Activated naive CD8-positive, alpha-beta T cell treated with anti-CD3 and anti-CD28 coated beads for 36 hours (primary cell): ENCODE measurements at regions not wholly inside any gene's neighbourhood (a gene's known extent, or its start where the extent isn't known, plus 50 kb on each side); places are given as distances from the start of the nearest gene placed in this dataset.

Source experiments
- DNase-seq: peaks from one replicate; pipeline ENCODE4 v3.0.0; 2021
- H3K27ac Mint-ChIP-seq: one replicate; pipeline ENCODE4 v1.8.0; 2022; ENCODE audit warnings: mild to moderate bottlenecking, moderate library complexity, mixed read lengths
- H3K27me3 Mint-ChIP-seq: one replicate; pipeline ENCODE4 v1.8.0; 2022; ENCODE audit warnings: mild to moderate bottlenecking, mixed read lengths
- H3K36me3 Mint-ChIP-seq: one replicate; pipeline ENCODE4 v1.8.0; 2021; ENCODE audit warnings: mild to moderate bottlenecking, mixed read lengths
- H3K4me1 Mint-ChIP-seq: one replicate; pipeline ENCODE4 v1.8.0; 2021; ENCODE audit warnings: mixed read lengths
- H3K4me3 Mint-ChIP-seq: one replicate; pipeline ENCODE4 v1.8.0; 2022; ENCODE audit warnings: mild to moderate bottlenecking, moderate library complexity, mixed read lengths
- H3K9me3 Mint-ChIP-seq: one replicate; pipeline ENCODE4 v1.8.0; 2022; ENCODE audit warnings: mixed read lengths

GRCh38 chr11:80023386-80023785 lies 582.6 kb upstream of the TENM4 start:
- no peak overlapping the region for H3K27ac Mint-ChIP-seq
- no peaks in the 10 kb centered on the region for H3K27me3 Mint-ChIP-seq
- DNase-seq = no peak
- no peak overlapping the region for H3K4me3 Mint-ChIP-seq
- H3K9me3 Mint-ChIP-seq = no peaks in the 10 kb centered on the region
- no peaks in the 10 kb centered on the region for H3K4me1 Mint-ChIP-seq
- no peaks in the 10 kb centered on the region for H3K36me3 Mint-ChIP-seq

GRCh38 chr11:80010536-80010935 lies 569.7 kb upstream of the TENM4 start:
- Mint-ChIP-seq H3K4me1 (no peaks in the 10 kb centered on the region), H3K27me3 (no peaks in the 10 kb centered on the region), H3K36me3 (no peaks in the 10 kb centered on the region), H3K9me3 (no peaks in the 10 kb centered on the region), H3K27ac (no peak overlapping the region), H3K4me3 (no peak overlapping the region)
- no peak for DNase-seq

GRCh38 chr11:80009081-80009480 lies 568.3 kb upstream of the TENM4 start:
- H3K4me3 Mint-ChIP-seq = no peak overlapping the region

GRCh38 chr11:80007616-80008015 lies 566.8 kb upstream of the TENM4 start:
- H3K27ac Mint-ChIP-seq = no peak overlapping the region
- no peak for DNase-seq
- peaks cover 2% of the 10 kb centered on the region for H3K9me3 Mint-ChIP-seq
- H3K4me3 Mint-ChIP-seq = no peak overlapping the region
- no peaks in the 10 kb centered on the region for H3K27me3 Mint-ChIP-seq
- no peaks in the 10 kb centered on the region for H3K36me3 Mint-ChIP-seq
- H3K4me1 Mint-ChIP-seq = no peaks in the 10 kb centered on the region

More at GRCh38 chr11:80009081-80009480, 568.3 kb upstream of the TENM4 start:
- Mint-ChIP-seq H3K36me3 (no peaks in the 10 kb centered on the region), H3K27ac (no peak overlapping the region), H3K27me3 (no peaks in the 10 kb centered on the region), H3K9me3 (no peaks in the 10 kb centered on the region), H3K4me1 (no peaks in the 10 kb centered on the region)
- no peak for DNase-seq

GRCh38 chr11:79990141-79990540 lies 549.3 kb upstream of the TENM4 start:
- no peak overlapping the region for H3K4me3 Mint-ChIP-seq
- H3K9me3 Mint-ChIP-seq = no peaks in the 10 kb centered on the region
- H3K27ac Mint-ChIP-seq = no peak overlapping the region
- DNase-seq = no peak
- H3K4me1 Mint-ChIP-seq = no peaks in the 10 kb centered on the region
- H3K27me3 Mint-ChIP-seq = no peaks in the 10 kb centered on the region
- no peaks in the 10 kb centered on the region for H3K36me3 Mint-ChIP-seq

- H3K9me3 Mint-ChIP-seq = no peaks in the 10 kb centered on the region
- no peak overlapping the region for H3K4me3 Mint-ChIP-seq
- H3K36me3 Mint-ChIP-seq = no peaks in the 10 kb centered on the region
- DNase-seq = no peak
- no peaks in the 10 kb centered on the region for H3K27me3 Mint-ChIP-seq
- H3K4me1 Mint-ChIP-seq = no peaks in the 10 kb centered on the region
- H3K27ac Mint-ChIP-seq = no peak overlapping the region
Measured at GRCh38 chr11:79982185-79982584, 541.4 kb upstream of the TENM4 start.

GRCh38 chr11:79980916-79981315 lies 540.1 kb upstream of the TENM4 start:
- DNase-seq = no peak
- Mint-ChIP-seq H3K9me3 (no peaks in the 10 kb centered on the region), H3K27me3 (no peaks in the 10 kb centered on the region), H3K4me1 (no peaks in the 10 kb centered on the region), H3K4me3 (no peak overlapping the region), H3K27ac (no peak overlapping the region), H3K36me3 (no peaks in the 10 kb centered on the region)

GRCh38 chr11:79973721-79974617 lies 533.1 kb upstream of the TENM4 start:
- no peaks in the 10 kb centered on the region for H3K36me3 Mint-ChIP-seq
- H3K4me3 Mint-ChIP-seq = no peak overlapping the region
- H3K9me3 Mint-ChIP-seq = peaks cover 2% of the 10 kb centered on the region
- H3K4me1 Mint-ChIP-seq = no peaks in the 10 kb centered on the region
- no peak for DNase-seq
- H3K27me3 Mint-ChIP-seq = no peaks in the 10 kb centered on the region
- H3K27ac Mint-ChIP-seq = no peak overlapping the region

GRCh38 chr11:79971255-79971654 lies 530.4 kb upstream of the TENM4 start:
- DNase-seq = no peak
- H3K4me3 Mint-ChIP-seq = no peak overlapping the region
- no peaks in the 10 kb centered on the region for H3K4me1 Mint-ChIP-seq
- no peak overlapping the region for H3K27ac Mint-ChIP-seq
- no peaks in the 10 kb centered on the region for H3K27me3 Mint-ChIP-seq
- no peaks in the 10 kb centered on the region for H3K36me3 Mint-ChIP-seq
- peaks cover 2% of the 10 kb centered on the region for H3K9me3 Mint-ChIP-seq

- DNase-seq = no peak
- H3K4me3 Mint-ChIP-seq = no peak overlapping the region
- H3K27ac Mint-ChIP-seq = no peak overlapping the region
- no peaks in the 10 kb centered on the region for H3K27me3 Mint-ChIP-seq
- H3K9me3 Mint-ChIP-seq = no peaks in the 10 kb centered on the region
- H3K4me1 Mint-ChIP-seq = no peaks in the 10 kb centered on the region
- no peaks in the 10 kb centered on the region for H3K36me3 Mint-ChIP-seq
Measured at GRCh38 chr11:79966592-79966991, 525.8 kb upstream of the TENM4 start.

- no peak overlapping the region for H3K27ac Mint-ChIP-seq
- H3K9me3 Mint-ChIP-seq = peaks cover 4% of the 10 kb centered on the region
- DNase-seq = no peak
- no peaks in the 10 kb centered on the region for H3K4me1 Mint-ChIP-seq
- H3K36me3 Mint-ChIP-seq = no peaks in the 10 kb centered on the region
- no peak overlapping the region for H3K4me3 Mint-ChIP-seq
- no peaks in the 10 kb centered on the region for H3K27me3 Mint-ChIP-seq
Measured at GRCh38 chr11:79963856-79964645, 523.2 kb upstream of the TENM4 start.

- Mint-ChIP-seq H3K36me3 (no peaks in the 10 kb centered on the region), H3K4me1 (no peaks in the 10 kb centered on the region), H3K4me3 (no peak overlapping the region), H3K27ac (no peak overlapping the region), H3K27me3 (no peaks in the 10 kb centered on the region), H3K9me3 (peaks cover 12% of the 10 kb centered on the region)
- no peak for DNase-seq
Measured at GRCh38 chr11:79960461-79960860, 519.6 kb upstream of the TENM4 start.

- H3K27me3 Mint-ChIP-seq = no peaks in the 10 kb centered on the region
- H3K27ac Mint-ChIP-seq = no peak overlapping the region
- H3K36me3 Mint-ChIP-seq = no peaks in the 10 kb centered on the region
- H3K9me3 Mint-ChIP-seq = peaks cover 12% of the 10 kb centered on the region
- no peak overlapping the region for H3K4me3 Mint-ChIP-seq
- DNase-seq = no peak
- no peaks in the 10 kb centered on the region for H3K4me1 Mint-ChIP-seq
Measured at GRCh38 chr11:79959318-79959717, 518.5 kb upstream of the TENM4 start.

GRCh38 chr11:79957702-79958101 lies 516.9 kb upstream of the TENM4 start:
- H3K4me1 Mint-ChIP-seq = no peaks in the 10 kb centered on the region
- no peak for DNase-seq
- H3K27ac Mint-ChIP-seq = no peak overlapping the region
- no peak overlapping the region for H3K4me3 Mint-ChIP-seq
- no peaks in the 10 kb centered on the region for H3K36me3 Mint-ChIP-seq
- H3K27me3 Mint-ChIP-seq = no peaks in the 10 kb centered on the region
- peaks cover 12% of the 10 kb centered on the region for H3K9me3 Mint-ChIP-seq

GRCh38 chr11:79956061-79956460 lies 515.2 kb upstream of the TENM4 start:
- Mint-ChIP-seq H3K27me3 (no peaks in the 10 kb centered on the region), H3K9me3 (peaks cover 12% of the 10 kb centered on the region), H3K4me3 (no peak overlapping the region), H3K4me1 (no peaks in the 10 kb centered on the region), H3K27ac (no peak overlapping the region), H3K36me3 (no peaks in the 10 kb centered on the region)
- no peak for DNase-seq
